LNCaP clone FGC (cell line): ENCODE measurements at regions not wholly inside any gene's neighbourhood (a gene's known extent, or its start where the extent isn't known, plus 50 kb on each side); places are given as distances from the start of the nearest gene placed in this dataset.
A peak's percentile ranks its signal among the peaks of the same experiment; 100 is the strongest.

Experiments used
- DNase-seq: peaks from one replicate; pipeline ENCODE4 v3.0.0-alpha.2; 2011; ENCODE audit warnings: low read depth
- H3K4me3 ChIP-seq: 2 replicates; pipeline ENCODE4 v1.5.1; 2011; ENCODE audit warnings: mild to moderate bottlenecking, low read depth, low read length, control low read depth
- TF ChIP-seq, protein P1 (sequence below): IDR thresholded peaks from 2 replicates; pipeline ENCODE4 v1.5.1; 2012; ENCODE audit warnings: mild to moderate bottlenecking; ENCODE audit not compliant: control insufficient read depth, insufficient read depth; ENCODE audit errors: extremely low read depth

GRCh38 chr7:17150018-17150417 lies 148.4 kb upstream of the AHR start:
- TF ChIP-seq, protein P1, sequence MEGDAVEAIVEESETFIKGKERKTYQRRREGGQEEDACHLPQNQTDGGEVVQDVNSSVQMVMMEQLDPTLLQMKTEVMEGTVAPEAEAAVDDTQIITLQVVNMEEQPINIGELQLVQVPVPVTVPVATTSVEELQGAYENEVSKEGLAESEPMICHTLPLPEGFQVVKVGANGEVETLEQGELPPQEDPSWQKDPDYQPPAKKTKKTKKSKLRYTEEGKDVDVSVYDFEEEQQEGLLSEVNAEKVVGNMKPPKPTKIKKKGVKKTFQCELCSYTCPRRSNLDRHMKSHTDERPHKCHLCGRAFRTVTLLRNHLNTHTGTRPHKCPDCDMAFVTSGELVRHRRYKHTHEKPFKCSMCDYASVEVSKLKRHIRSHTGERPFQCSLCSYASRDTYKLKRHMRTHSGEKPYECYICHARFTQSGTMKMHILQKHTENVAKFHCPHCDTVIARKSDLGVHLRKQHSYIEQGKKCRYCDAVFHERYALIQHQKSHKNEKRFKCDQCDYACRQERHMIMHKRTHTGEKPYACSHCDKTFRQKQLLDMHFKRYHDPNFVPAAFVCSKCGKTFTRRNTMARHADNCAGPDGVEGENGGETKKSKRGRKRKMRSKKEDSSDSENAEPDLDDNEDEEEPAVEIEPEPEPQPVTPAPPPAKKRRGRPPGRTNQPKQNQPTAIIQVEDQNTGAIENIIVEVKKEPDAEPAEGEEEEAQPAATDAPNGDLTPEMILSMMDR, result no peak
- no peak overlapping the region for H3K4me3 ChIP-seq
- no peak for DNase-seq

GRCh38 chr7:17152721-17153120 lies 145.7 kb upstream of the AHR start:
- TF ChIP-seq, protein P1, result no peak
- H3K4me3 ChIP-seq, result no peak overlapping the region
- DNase-seq, result no peak

GRCh38 chr7:17153536-17153935 lies 144.9 kb upstream of the AHR start:
- DNase-seq, result no peak
- no peak overlapping the region for H3K4me3 ChIP-seq
- TF ChIP-seq, protein P1, result no peak

GRCh38 chr7:17155529-17155928 lies 142.9 kb upstream of the AHR start:
- no peak for DNase-seq
- TF ChIP-seq, protein P1, result no peak
- H3K4me3 ChIP-seq, result no peak overlapping the region

DNA sequence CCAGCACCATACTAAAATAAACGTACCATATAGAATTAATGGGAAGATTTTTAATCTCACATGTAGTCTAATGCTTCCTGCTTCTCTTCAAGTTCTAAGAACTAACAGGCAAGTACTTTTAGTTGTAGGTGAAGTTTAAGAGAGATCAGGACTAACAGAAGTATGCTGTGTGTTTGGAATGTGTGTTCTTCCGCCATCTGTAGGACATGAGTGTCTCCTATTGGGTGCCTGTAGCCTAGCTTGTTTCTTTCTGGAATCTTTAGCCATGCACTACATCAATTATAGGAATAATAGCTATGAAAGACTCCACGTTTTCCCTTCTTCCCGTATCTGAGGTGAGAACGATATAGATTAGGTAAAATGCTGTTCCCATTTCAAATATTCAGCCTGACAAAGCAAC lies 140.2 kb upstream of the AHR start:
- H3K4me3 ChIP-seq, result no peak overlapping the region
- TF ChIP-seq, protein P1, result peak; percentile 28; the same call in 1 of the 2 replicates
- DNase-seq, result no peak

DNA sequence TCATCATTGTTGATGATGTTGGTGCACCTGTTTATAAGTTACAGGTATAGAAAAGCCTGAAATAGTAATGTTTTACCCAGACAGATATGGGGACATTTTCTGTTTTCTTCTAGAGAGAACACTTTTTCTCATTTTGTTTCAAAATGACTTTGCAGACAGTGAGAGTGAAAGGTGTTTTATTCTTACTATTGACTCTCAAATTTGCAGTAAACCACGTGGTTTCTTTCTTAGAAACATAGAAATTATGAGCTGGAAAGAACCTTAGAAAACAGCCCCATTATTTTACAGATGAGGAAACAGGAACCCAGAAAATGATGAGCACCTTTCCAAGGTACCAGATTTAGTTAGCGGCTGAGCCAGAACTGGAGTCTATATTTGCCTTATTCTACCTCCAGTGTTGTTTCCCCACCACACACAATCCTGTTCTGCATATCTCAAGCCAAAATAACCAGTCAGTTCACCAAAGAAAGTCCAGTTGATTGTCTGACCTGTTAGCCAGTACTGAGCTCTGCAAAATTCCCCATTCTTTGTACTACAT lies 138.9 kb upstream of the AHR start:
- H3K4me3 ChIP-seq, result no peak overlapping the region
- no peak for DNase-seq
- TF ChIP-seq, protein P1, result no peak

DNA sequence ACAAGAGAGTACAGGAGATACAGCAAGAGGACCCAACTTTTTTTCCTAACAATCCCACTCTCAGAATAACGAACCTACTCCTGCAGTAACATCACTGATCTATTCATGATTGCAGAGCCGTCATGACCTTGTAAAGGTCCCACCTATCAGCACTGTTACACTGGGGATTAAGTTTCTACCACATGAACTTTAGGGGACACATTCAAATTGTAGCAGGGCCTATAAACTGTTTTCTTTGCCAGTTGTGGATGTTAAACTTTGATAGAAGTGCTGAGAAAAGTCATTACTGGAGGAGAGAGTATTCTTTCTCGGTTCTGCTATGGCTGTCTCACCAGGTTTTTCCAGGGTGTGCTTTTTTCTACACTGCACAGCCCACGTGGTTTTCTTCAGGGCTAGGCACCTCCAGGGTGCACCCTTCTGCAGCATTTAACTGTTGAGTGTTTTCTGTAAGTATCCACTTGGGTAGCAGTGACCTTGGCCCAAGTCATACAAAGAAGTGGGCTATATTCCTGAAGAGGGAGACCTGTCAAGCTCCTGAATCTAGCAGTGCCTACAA lies 131.6 kb upstream of the AHR start:
- no peak overlapping the region for H3K4me3 ChIP-seq
- DNase-seq, result no peak
- TF ChIP-seq, protein P1, result no peak
